ENCODE measurements at regions not wholly inside any gene's neighbourhood (a gene's known extent, or its start where the extent isn't known, plus 50 kb on each side); places are given as distances from the start of the nearest gene placed in this dataset.

- no peak for DNase-seq (ENCODE audit: low spot score)
Measured at GRCh38 chr2:206368484-206368883, 74.8 kb upstream of the ADAM23 start.

GRCh38 chr2:206368933-206369569, 74.3 kb upstream of the ADAM23 start:
- DNase-seq (ENCODE audit: low spot score), result no peak

GRCh38 chr2:206375956-206376355, 67.4 kb upstream of the ADAM23 start:
- no peak for DNase-seq (ENCODE audit: low spot score)

- DNase-seq (ENCODE audit: low spot score), result no peak
Measured at GRCh38 chr2:206378835-206379234, 64.5 kb upstream of the ADAM23 start.

- DNase-seq (ENCODE audit: low spot score), result no peak
Measured at GRCh38 chr2:206379266-206379665, 64.1 kb upstream of the ADAM23 start.

- DNase-seq (ENCODE audit: low spot score), result no peak
Measured at GRCh38 chr2:206379886-206380285, 63.4 kb upstream of the ADAM23 start.

GRCh38 chr2:206381881-206382280, 61.5 kb upstream of the ADAM23 start:
- no peak for DNase-seq (ENCODE audit: low spot score)

GRCh38 chr2:206383669-206384068, 59.7 kb upstream of the ADAM23 start:
- no peak for DNase-seq (ENCODE audit: low spot score)

- no peak for DNase-seq (ENCODE audit: low spot score)
Measured at GRCh38 chr2:206387808-206388207, 55.5 kb upstream of the ADAM23 start.

GRCh38 chr2:206388698-206389097, 54.6 kb upstream of the ADAM23 start:
- no peak for DNase-seq (ENCODE audit: low spot score)

GRCh38 chr2:206389164-206389563, 54.2 kb upstream of the ADAM23 start:
- DNase-seq (ENCODE audit: low spot score), result no peak

- DNase-seq (ENCODE audit: low spot score), result no peak
Measured at GRCh38 chr2:206390181-206390580, 53.2 kb upstream of the ADAM23 start.

- DNase-seq (ENCODE audit: low spot score), result peak; percentile 10
Measured at GRCh38 chr2:206392118-206392517, 51.2 kb upstream of the ADAM23 start.
